ENCODE measurements at regions not wholly inside any gene's neighbourhood (a gene's known extent, or its start where the extent isn't known, plus 50 kb on each side); places are given as distances from the start of the nearest gene placed in this dataset.

GRCh38 chr12:14068961-14069360 lies 87.6 kb upstream of the GRIN2B start:
- Histone ChIP-seq H3K36me3 (ENCODE audit: control insufficient read depth in 2 of 3, insufficient read depth in 3 of 3, low read length in 3 of 3) (no peaks in the 10 kb centered on the region), H3K27me3 (ENCODE audit: control insufficient read depth, insufficient read depth, low read length) (no peaks in the 10 kb centered on the region), H3K9ac (ENCODE audit: low read length in 3 of 3) (no peak overlapping the region), H3K9me3 (ENCODE audit: control insufficient read depth in 2 of 3, insufficient read depth in 1 of 3, low read length in 3 of 3) (no peaks in the 10 kb centered on the region), H3K27ac (ENCODE audit: low read depth in 2 of 2, low read length in 2 of 2) (no peak overlapping the region), H3K4me3 (ENCODE audit: low read length in 3 of 3) (no peak overlapping the region), H3K4me1 (ENCODE audit: control insufficient read depth in 2 of 3, insufficient read depth in 2 of 3, low read depth in 1 of 3, low read length in 3 of 3) (no peaks in the 10 kb centered on the region)
- intact Hi-C loops (cut with DNase I), result no loop called here
- TF ChIP-seq, protein P1, sequence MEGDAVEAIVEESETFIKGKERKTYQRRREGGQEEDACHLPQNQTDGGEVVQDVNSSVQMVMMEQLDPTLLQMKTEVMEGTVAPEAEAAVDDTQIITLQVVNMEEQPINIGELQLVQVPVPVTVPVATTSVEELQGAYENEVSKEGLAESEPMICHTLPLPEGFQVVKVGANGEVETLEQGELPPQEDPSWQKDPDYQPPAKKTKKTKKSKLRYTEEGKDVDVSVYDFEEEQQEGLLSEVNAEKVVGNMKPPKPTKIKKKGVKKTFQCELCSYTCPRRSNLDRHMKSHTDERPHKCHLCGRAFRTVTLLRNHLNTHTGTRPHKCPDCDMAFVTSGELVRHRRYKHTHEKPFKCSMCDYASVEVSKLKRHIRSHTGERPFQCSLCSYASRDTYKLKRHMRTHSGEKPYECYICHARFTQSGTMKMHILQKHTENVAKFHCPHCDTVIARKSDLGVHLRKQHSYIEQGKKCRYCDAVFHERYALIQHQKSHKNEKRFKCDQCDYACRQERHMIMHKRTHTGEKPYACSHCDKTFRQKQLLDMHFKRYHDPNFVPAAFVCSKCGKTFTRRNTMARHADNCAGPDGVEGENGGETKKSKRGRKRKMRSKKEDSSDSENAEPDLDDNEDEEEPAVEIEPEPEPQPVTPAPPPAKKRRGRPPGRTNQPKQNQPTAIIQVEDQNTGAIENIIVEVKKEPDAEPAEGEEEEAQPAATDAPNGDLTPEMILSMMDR (IDR thresholded peaks at IDR 0.05; ENCODE audit: borderline replicate concordance, extremely low read depth, insufficient read depth), result no peak
- DNase-seq (no peak), FAIRE-seq (no peak)

- Histone ChIP-seq H3K9ac (ENCODE audit: low read length in 3 of 3) (no peak overlapping the region), H3K27ac (ENCODE audit: low read depth in 2 of 2, low read length in 2 of 2) (no peak overlapping the region), H3K4me1 (ENCODE audit: control insufficient read depth in 2 of 3, insufficient read depth in 2 of 3, low read depth in 1 of 3, low read length in 3 of 3) (no peaks in the 10 kb centered on the region), H3K36me3 (ENCODE audit: control insufficient read depth in 2 of 3, insufficient read depth in 3 of 3, low read length in 3 of 3) (no peaks in the 10 kb centered on the region), H3K27me3 (ENCODE audit: control insufficient read depth, insufficient read depth, low read length) (no peaks in the 10 kb centered on the region), H3K9me3 (ENCODE audit: control insufficient read depth in 2 of 3, insufficient read depth in 1 of 3, low read length in 3 of 3) (peaks cover 0 to 2% (median 0%) of the 10 kb centered on the region in 3 donors), H3K4me3 (ENCODE audit: low read length in 3 of 3) (no peak overlapping the region)
- DNase-seq, result no peak
- TF ChIP-seq, protein P1 (IDR thresholded peaks at IDR 0.05; ENCODE audit: borderline replicate concordance, extremely low read depth, insufficient read depth), result no peak
- intact Hi-C loops (cut with DNase I), result no loop called here
- FAIRE-seq, result no peak
These were observed 90.4 kb upstream of the GRIN2B start for GRCh38 chr12:14071833-14072232.

DNA sequence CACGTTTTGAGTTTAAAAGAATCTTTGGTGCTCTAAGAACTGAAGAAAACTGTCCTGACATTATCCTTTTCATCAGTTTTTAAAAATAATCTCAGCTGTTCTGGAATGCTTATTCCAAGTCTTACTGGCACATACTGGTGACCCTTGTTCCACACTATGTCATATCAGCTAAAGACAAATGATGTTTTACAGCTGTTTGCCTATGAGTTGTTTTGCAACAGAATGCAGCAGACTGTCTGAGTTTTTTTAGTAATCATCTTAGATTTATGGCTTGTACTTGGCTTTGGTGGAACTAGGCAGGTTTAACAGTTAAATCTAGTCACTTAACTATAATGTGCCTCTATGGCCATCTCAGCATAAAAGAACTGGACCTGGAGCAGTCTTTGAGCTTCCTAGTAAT lies 91.6 kb upstream of the GRIN2B start:
- intact Hi-C loops (cut with DNase I), result no loop called here
- no peaks in the 10 kb centered on the region for H3K4me1 ChIP-seq (ENCODE audit: control insufficient read depth in 2 of 3, insufficient read depth in 2 of 3, low read depth in 1 of 3, low read length in 3 of 3)
- H3K9ac ChIP-seq (ENCODE audit: low read length in 3 of 3), result no peak overlapping the region
- H3K27me3 ChIP-seq (ENCODE audit: control insufficient read depth, insufficient read depth, low read length), result no peaks in the 10 kb centered on the region
- H3K27ac ChIP-seq (ENCODE audit: low read depth in 2 of 2, low read length in 2 of 2), result no peak overlapping the region
- peaks cover 0 to 6% (median 4%) of the 10 kb centered on the region in 3 donors for H3K9me3 ChIP-seq (ENCODE audit: control insufficient read depth in 2 of 3, insufficient read depth in 1 of 3, low read length in 3 of 3)
- DNase-seq, result peak in 2 of 5 donors; percentile 3 to 19
- H3K36me3 ChIP-seq (ENCODE audit: control insufficient read depth in 2 of 3, insufficient read depth in 3 of 3, low read length in 3 of 3), result no peaks in the 10 kb centered on the region
- TF ChIP-seq, protein P1 (IDR thresholded peaks at IDR 0.05; ENCODE audit: borderline replicate concordance, extremely low read depth, insufficient read depth), result no peak
- H3K4me3 ChIP-seq (ENCODE audit: low read length in 3 of 3), result no peak overlapping the region
- FAIRE-seq, result no peak

DNA sequence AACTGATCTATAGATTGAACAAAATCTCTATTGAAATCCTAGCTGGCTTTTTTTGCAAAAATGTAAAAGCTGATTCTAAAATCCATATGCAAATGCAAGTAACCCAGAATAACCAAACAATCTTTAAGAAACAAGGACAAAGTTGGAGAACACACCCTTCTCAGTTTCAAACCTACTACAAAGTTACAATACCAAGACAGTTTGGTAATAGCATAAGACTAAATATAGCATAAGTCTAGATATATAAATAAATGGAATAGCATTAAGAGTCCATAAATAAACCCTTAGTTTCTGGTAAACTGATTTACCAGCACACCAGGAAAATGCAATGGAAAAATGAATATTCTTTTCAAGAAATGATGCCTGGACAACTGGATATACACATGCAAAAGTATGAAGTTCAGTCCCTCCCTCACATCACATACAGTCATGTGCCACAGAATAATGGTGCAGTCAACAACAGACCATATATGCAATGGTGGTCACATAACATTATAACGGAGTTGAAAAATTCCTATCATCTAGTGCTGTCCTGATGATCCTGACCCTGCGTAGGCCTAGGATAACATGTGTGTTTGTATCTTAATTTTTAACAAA lies 94.5 kb upstream of the GRIN2B start:
- no peak overlapping the region for H3K4me3 ChIP-seq (ENCODE audit: low read length in 3 of 3)
- no peaks in the 10 kb centered on the region for H3K36me3 ChIP-seq (ENCODE audit: control insufficient read depth in 2 of 3, insufficient read depth in 3 of 3, low read length in 3 of 3)
- TF ChIP-seq, protein P1 (IDR thresholded peaks at IDR 0.05; ENCODE audit: borderline replicate concordance, extremely low read depth, insufficient read depth), result no peak
- intact Hi-C loops (cut with DNase I), result no loop called here
- H3K27ac ChIP-seq (ENCODE audit: low read depth in 2 of 2, low read length in 2 of 2), result no peak overlapping the region
- no peaks in the 10 kb centered on the region for H3K27me3 ChIP-seq (ENCODE audit: control insufficient read depth, insufficient read depth, low read length)
- H3K4me1 ChIP-seq (ENCODE audit: control insufficient read depth in 2 of 3, insufficient read depth in 2 of 3, low read depth in 1 of 3, low read length in 3 of 3), result no peaks in the 10 kb centered on the region
- peaks cover 0 to 6% (median 4%) of the 10 kb centered on the region in 3 donors for H3K9me3 ChIP-seq (ENCODE audit: control insufficient read depth in 2 of 3, insufficient read depth in 1 of 3, low read length in 3 of 3)
- DNase-seq (no peak), FAIRE-seq (no peak)
- H3K9ac ChIP-seq (ENCODE audit: low read length in 3 of 3), result no peak overlapping the region
